ENCODE measurements at regions not wholly inside any gene's neighbourhood (a gene's known extent, or its start where the extent isn't known, plus 50 kb on each side); places are given as distances from the start of the nearest gene placed in this dataset.

DNA sequence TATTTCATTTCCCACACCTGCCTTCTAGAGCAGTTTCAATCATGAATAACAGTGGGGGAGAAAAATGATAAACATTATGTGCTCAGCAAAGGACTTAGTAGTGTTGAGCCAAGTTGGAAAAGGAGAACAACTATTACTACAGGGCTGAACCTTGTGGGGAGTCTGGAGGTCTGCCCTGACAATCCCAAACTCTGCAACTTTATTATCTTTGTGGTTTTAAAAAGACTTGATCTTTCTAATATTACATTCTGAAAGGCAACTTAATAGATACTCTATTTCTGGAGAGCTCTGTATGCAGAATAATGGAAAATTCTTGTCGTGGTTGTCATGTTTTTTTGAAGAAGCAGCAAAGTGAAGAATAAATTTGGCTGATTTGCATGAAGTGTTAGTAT is 116.1 kb downstream of the SPCS3 start:
- Histone ChIP-seq H4K91ac (ENCODE audit: insufficient read length, low read depth, low read length) (no peak overlapping the region), H2BK12ac (ENCODE audit: insufficient read length, low read depth, low read length) (no peak overlapping the region), H2BK5ac (ENCODE audit: insufficient read length, low read length) (no peak overlapping the region), H2AK5ac (ENCODE audit: insufficient read length, low read length) (no peak overlapping the region), H4K5ac (ENCODE audit: insufficient read length, low read depth, low read length) (no peak overlapping the region), H2AFZ (ENCODE audit: low read length) (no peak overlapping the region), H3K23me2 (ENCODE audit: insufficient read length, low read depth, low read length, poor library complexity, severe bottlenecking) (no peaks in the 10 kb centered on the region), H3T11ph (ENCODE audit: low read length) (no peak overlapping the region), H3K4me1 (ENCODE audit: insufficient read depth, low read length) (no peaks in the 10 kb centered on the region), H3K14ac (ENCODE audit: insufficient read depth, low read length) (no peak overlapping the region), H3K27ac (ENCODE audit: insufficient read length, low read depth, low read length) (no peak overlapping the region), H3K79me2 (ENCODE audit: insufficient read depth, low read length) (no peaks in the 10 kb centered on the region), H3K4ac (ENCODE audit: low read depth, low read length) (no peak overlapping the region), H3K18ac (ENCODE audit: insufficient read length, low read depth, low read length) (no peak overlapping the region), H2BK20ac (ENCODE audit: low read depth, low read length, poor library complexity, severe bottlenecking) (no peak overlapping the region), H2BK120ac (ENCODE audit: low read depth, low read length, poor library complexity, severe bottlenecking) (no peak overlapping the region), H4K8ac (replicated peaks; ENCODE audit: insufficient read length, low read depth, low read length) (no peak overlapping the region), H3K79me1 (ENCODE audit: insufficient read depth, low read depth, low read length, poor library complexity, severe bottlenecking) (no peaks in the 10 kb centered on the region), H3K27me3 (ENCODE audit: insufficient read depth, low read length) (no peaks in the 10 kb centered on the region), H2BK15ac (ENCODE audit: low read depth, low read length) (no peak overlapping the region), H3K4me2 (ENCODE audit: insufficient read depth, insufficient read length, low read length) (no peak overlapping the region), H3K9me3 (ENCODE audit: control insufficient read depth, low read depth, low read length) (no peaks in the 10 kb centered on the region), H4K20me1 (ENCODE audit: control insufficient read depth, insufficient read depth, insufficient read length) (no peaks in the 10 kb centered on the region), H3K56ac (ENCODE audit: insufficient read length, low read depth, low read length) (no peak overlapping the region), H3K23ac (ENCODE audit: insufficient read length, low read depth, low read length) (no peak overlapping the region), H3K9ac (ENCODE audit: extremely low read depth, insufficient read length, low read length) (no peak overlapping the region)
- TF ChIP-seq, protein P1, sequence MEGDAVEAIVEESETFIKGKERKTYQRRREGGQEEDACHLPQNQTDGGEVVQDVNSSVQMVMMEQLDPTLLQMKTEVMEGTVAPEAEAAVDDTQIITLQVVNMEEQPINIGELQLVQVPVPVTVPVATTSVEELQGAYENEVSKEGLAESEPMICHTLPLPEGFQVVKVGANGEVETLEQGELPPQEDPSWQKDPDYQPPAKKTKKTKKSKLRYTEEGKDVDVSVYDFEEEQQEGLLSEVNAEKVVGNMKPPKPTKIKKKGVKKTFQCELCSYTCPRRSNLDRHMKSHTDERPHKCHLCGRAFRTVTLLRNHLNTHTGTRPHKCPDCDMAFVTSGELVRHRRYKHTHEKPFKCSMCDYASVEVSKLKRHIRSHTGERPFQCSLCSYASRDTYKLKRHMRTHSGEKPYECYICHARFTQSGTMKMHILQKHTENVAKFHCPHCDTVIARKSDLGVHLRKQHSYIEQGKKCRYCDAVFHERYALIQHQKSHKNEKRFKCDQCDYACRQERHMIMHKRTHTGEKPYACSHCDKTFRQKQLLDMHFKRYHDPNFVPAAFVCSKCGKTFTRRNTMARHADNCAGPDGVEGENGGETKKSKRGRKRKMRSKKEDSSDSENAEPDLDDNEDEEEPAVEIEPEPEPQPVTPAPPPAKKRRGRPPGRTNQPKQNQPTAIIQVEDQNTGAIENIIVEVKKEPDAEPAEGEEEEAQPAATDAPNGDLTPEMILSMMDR (conservative IDR thresholded peaks at IDR 0.05), result no peak
- Mint-ChIP-seq H3K27ac (no peak overlapping the region), H3K27me3 (ENCODE audit: low read depth) (no peaks in the 10 kb centered on the region), H3K36me3 (ENCODE audit: insufficient read depth in 1 of 3, low read depth in 3 of 3) (no peaks in the 10 kb centered on the region), H3K4me1 (no peaks in the 10 kb centered on the region), H3K9me3 (no peaks in the 10 kb centered on the region), H3K4me3 (no peak overlapping the region)
- no peak for DNase-seq
- WGBS (ENCODE audit: extremely low coverage, insufficient read length, low lambda C conversion rate), result no CpG with 5 or more reads among the region's 1 CpG
